Thymus (tissue), 11 donors: ENCODE measurements at regions not wholly inside any gene's neighbourhood (a gene's known extent, or its start where the extent isn't known, plus 50 kb on each side); places are given as distances from the start of the nearest gene placed in this dataset.

Experiments
- DNase-seq, 9 donors: peaks; one replicate each; pipeline ENCODE4 v3.0.0-alpha.2; 2013; ENCODE audit warnings: low spot score in 9 of 9, low read depth in 6 of 9, missing footprints in 1 of 9
- H3K27ac ChIP-seq, 2 donors: one replicate each; pipeline ENCODE4 v1.5.1; 2013; ENCODE audit warnings: control low read depth in 1 of 2, low read depth in 1 of 2, low read length in 1 of 2, mild to moderate bottlenecking in 1 of 2, moderate library complexity in 1 of 2
- H3K27me3 ChIP-seq, 2 donors: one replicate each; pipeline ENCODE4 v1.5.1; 2013; ENCODE audit warnings: low read length in 1 of 2; ENCODE audit not compliant: control insufficient read depth in 2 of 2, insufficient read depth in 1 of 2
- H3K36me3 ChIP-seq, 2 donors: one replicate each; pipeline ENCODE4 v1.5.1; 2013; ENCODE audit warnings: low read length in 1 of 2, mild to moderate bottlenecking in 1 of 2, moderate library complexity in 1 of 2; ENCODE audit not compliant: control insufficient read depth in 2 of 2, insufficient read depth in 2 of 2
- H3K4me1 ChIP-seq, 2 donors: one replicate each; pipeline ENCODE4 v1.5.1; 2013; ENCODE audit warnings: low read length in 2 of 2; ENCODE audit not compliant: control insufficient read depth in 2 of 2, insufficient read depth in 2 of 2
- H3K4me3 ChIP-seq, 2 donors: one replicate each; pipeline ENCODE4 v1.5.1; 2013; ENCODE audit warnings: low read length in 2 of 2, control low read depth in 1 of 2, mild to moderate bottlenecking in 1 of 2
- H3K9me3 ChIP-seq, 2 donors: one replicate each; pipeline ENCODE4 v1.5.1; 2013; ENCODE audit warnings: low read length in 1 of 2, mild to moderate bottlenecking in 1 of 2; ENCODE audit not compliant: control insufficient read depth in 2 of 2, insufficient read depth in 1 of 2
- WGBS: extraction: QIAGEN DNeasy Blood & Tissue Kit; methylation state at CpG from one replicate; pipeline ENCODE4 v1.1.7; 2013; 5-methylcytosine and 5-hydroxymethylcytosine counted together
- donor health status: healthy.

- H3K9me3 ChIP-seq, result no peaks in the 10 kb centered on the region
- H3K4me3 ChIP-seq, result no peak overlapping the region
- H3K36me3 ChIP-seq, result no peaks in the 10 kb centered on the region
- no peak overlapping the region for H3K27ac ChIP-seq
- no peaks in the 10 kb centered on the region for H3K27me3 ChIP-seq
- 95% methylated on average over 5 of the region's 5 CpGs for WGBS
- no peak for DNase-seq
- no peaks in the 10 kb centered on the region for H3K4me1 ChIP-seq
Observed at GRCh38 chr21:20343186-20343585, 655.0 kb upstream of the NCAM2 start.

DNA sequence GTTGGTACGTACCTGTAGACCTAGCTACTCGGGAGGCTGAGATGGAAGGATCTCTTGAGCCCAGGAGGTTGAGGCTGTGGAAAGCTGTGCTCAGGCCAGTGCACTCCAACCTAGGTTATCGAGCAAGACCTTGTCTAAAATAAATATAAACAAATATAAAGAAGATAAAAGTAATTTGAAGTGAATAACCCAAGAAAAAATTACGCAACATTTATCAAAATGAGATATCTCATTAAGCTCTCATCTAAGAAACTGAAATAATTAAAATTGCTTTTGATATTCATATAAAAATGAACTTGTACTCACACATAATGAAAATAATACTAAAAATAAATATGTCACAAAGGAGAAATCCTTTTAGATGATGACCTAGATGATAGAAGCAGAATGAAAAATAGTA, 647.1 kb upstream of the NCAM2 start:
- H3K27ac ChIP-seq, result no peak overlapping the region
- DNase-seq, result no peak
- H3K9me3 ChIP-seq, result no peaks in the 10 kb centered on the region
- 82% methylated on average over 4 of the region's 4 CpGs for WGBS
- no peaks in the 10 kb centered on the region for H3K4me1 ChIP-seq
- no peaks in the 10 kb centered on the region for H3K36me3 ChIP-seq
- H3K4me3 ChIP-seq, result no peak overlapping the region
- H3K27me3 ChIP-seq, result no peaks in the 10 kb centered on the region

- H3K9me3 ChIP-seq, result no peaks in the 10 kb centered on the region
- H3K27ac ChIP-seq, result no peak overlapping the region
- H3K36me3 ChIP-seq, result no peaks in the 10 kb centered on the region
- no peak overlapping the region for H3K4me3 ChIP-seq
- H3K27me3 ChIP-seq, result no peaks in the 10 kb centered on the region
- H3K4me1 ChIP-seq, result no peaks in the 10 kb centered on the region
- 83% methylated on average over 2 of the region's 2 CpGs for WGBS
- no peak for DNase-seq
Observed at GRCh38 chr21:20353351-20353750, 644.9 kb upstream of the NCAM2 start.

DNA sequence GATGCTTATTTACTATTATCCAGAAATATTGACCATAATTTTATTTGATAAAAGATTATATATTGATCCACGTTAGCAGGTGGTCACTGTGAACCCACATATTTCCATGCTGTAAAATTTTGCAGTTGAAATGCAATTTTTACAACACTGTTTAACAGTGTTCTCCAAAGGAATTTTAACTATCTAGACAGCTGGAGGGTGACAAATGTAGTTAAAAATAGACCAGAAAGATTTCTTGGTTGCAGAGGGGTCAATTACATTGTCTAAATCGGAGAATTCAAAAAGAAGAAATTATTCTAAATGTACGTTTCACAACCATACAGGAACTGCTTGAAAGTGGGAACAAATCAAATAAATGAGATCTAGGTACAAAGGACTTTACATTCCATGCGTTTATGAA, 625.2 kb upstream of the NCAM2 start:
- H3K4me1 ChIP-seq, result no peaks in the 10 kb centered on the region
- H3K4me3 ChIP-seq, result no peak overlapping the region
- H3K27me3 ChIP-seq, result no peaks in the 10 kb centered on the region
- H3K27ac ChIP-seq, result no peak overlapping the region
- DNase-seq, result no peak
- no peaks in the 10 kb centered on the region for H3K36me3 ChIP-seq
- H3K9me3 ChIP-seq, result no peaks in the 10 kb centered on the region
- 85% methylated on average over 4 of the region's 4 CpGs for WGBS

DNA sequence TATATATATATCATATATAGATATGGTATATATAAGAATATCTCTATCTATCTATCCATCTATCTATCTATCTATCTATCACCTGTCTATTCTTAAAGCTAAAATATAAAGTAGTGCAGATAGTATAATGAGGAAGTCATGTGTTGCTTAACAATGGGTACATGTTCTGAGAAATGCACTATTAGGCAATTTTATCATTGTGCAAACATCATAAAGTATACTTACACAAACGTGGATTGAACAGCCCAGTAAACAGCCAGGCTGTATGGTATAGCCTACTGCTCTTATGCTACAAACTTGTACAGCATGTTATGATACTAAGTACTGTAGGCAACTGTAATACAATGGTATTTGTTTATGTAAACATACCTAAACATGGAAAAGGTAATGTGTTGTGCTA, 621.0 kb upstream of the NCAM2 start:
- H3K36me3 ChIP-seq, result no peaks in the 10 kb centered on the region
- 78% methylated on average over 1 of the region's 1 CpG for WGBS
- H3K27me3 ChIP-seq, result no peaks in the 10 kb centered on the region
- no peaks in the 10 kb centered on the region for H3K9me3 ChIP-seq
- no peak overlapping the region for H3K4me3 ChIP-seq
- no peak for DNase-seq
- no peak overlapping the region for H3K27ac ChIP-seq
- no peaks in the 10 kb centered on the region for H3K4me1 ChIP-seq

- no peak overlapping the region for H3K27ac ChIP-seq
- no peaks in the 10 kb centered on the region for H3K4me1 ChIP-seq
- H3K27me3 ChIP-seq, result no peaks in the 10 kb centered on the region
- H3K4me3 ChIP-seq, result no peak overlapping the region
- peaks cover 0 to 2% of the 10 kb centered on the region in 2 donors for H3K9me3 ChIP-seq
- no peak for DNase-seq
- WGBS, result 93% methylated on average over 6 of the region's 6 CpGs
- H3K36me3 ChIP-seq, result no peaks in the 10 kb centered on the region
Observed at GRCh38 chr21:20388400-20388799, 609.8 kb upstream of the NCAM2 start.

- Histone ChIP-seq H3K27me3 (no peaks in the 10 kb centered on the region), H3K4me3 (no peak overlapping the region), H3K27ac (no peak overlapping the region), H3K36me3 (no peaks in the 10 kb centered on the region), H3K4me1 (no peaks in the 10 kb centered on the region), H3K9me3 (peaks cover 2 to 6% of the 10 kb centered on the region in 2 donors)
- DNase-seq, result no peak
- WGBS, result 91% methylated on average over 10 of the region's 10 CpGs
Observed at GRCh38 chr21:20396798-20397197, 601.4 kb upstream of the NCAM2 start.

DNA sequence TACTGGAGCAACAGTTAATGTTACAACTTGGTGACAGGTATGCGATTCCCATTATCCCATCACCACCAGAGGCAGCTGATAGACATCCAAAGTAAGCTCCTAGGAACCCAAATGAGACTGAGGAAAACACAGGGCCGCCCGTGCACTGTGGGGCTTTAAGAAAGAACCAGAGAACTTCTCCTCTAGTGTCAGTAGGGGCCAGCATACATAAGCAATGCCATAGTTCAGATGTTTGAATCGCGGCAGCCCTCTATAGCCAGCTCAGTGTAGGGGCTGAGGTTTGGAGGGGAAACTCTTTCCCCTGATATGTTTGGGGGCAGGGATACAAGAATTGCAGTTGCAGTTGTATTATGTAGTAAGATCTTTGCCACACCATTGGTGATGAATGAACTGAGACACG, 593.3 kb upstream of the NCAM2 start:
- 95% methylated on average over 6 of the region's 6 CpGs for WGBS
- H3K9me3 ChIP-seq, result peaks cover 0 to 4% of the 10 kb centered on the region in 2 donors
- no peaks in the 10 kb centered on the region for H3K4me1 ChIP-seq

GRCh38 chr21:20418353-20418752, 579.9 kb upstream of the NCAM2 start:
- 92% methylated on average over 6 of the region's 6 CpGs for WGBS
- no peak for DNase-seq

More for the DNA sequence above, 593.3 kb upstream of the NCAM2 start:
- no peak overlapping the region for H3K4me3 ChIP-seq
- no peak for DNase-seq
- H3K27me3 ChIP-seq, result no peaks in the 10 kb centered on the region
- H3K36me3 ChIP-seq, result no peaks in the 10 kb centered on the region
- no peak overlapping the region for H3K27ac ChIP-seq

DNA sequence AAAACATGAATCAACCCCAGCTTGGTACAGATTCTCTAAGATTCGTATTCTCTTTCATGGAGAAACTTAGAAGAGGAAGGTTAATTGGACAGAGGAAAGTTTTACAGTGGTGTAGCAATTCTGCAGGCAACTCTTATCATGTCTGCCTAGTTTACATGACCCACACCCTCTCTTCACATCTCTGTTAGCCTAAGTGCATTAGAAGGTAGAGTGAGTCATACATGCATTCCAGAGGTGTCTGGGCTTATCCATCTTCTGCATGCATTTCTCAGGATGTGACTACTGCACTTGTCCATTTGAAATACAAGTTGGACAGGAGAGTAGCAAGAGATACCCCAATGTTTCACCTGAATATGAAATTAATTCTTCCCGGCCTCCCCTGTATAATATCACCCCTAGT, 578.4 kb upstream of the NCAM2 start:
- no peaks in the 10 kb centered on the region for H3K27me3 ChIP-seq
- H3K36me3 ChIP-seq, result no peaks in the 10 kb centered on the region
- H3K4me1 ChIP-seq, result no peaks in the 10 kb centered on the region
- H3K4me3 ChIP-seq, result no peak overlapping the region
- no peak overlapping the region for H3K27ac ChIP-seq
- H3K9me3 ChIP-seq, result no peaks in the 10 kb centered on the region
- WGBS, result 90% methylated on average over 2 of the region's 2 CpGs
- no peak for DNase-seq

More at GRCh38 chr21:20418353-20418752, 579.9 kb upstream of the NCAM2 start:
- no peaks in the 10 kb centered on the region for H3K9me3 ChIP-seq
- H3K27me3 ChIP-seq, result no peaks in the 10 kb centered on the region
- H3K27ac ChIP-seq, result no peak overlapping the region
- no peaks in the 10 kb centered on the region for H3K4me1 ChIP-seq
- no peak overlapping the region for H3K4me3 ChIP-seq
- H3K36me3 ChIP-seq, result no peaks in the 10 kb centered on the region
